ENCODE measurements at regions not wholly inside any gene's neighbourhood (a gene's known extent, or its start where the extent isn't known, plus 50 kb on each side); places are given as distances from the start of the nearest gene placed in this dataset.

- Mint-ChIP-seq H3K9me3 (ENCODE audit: unreplicated experiment) (no peaks in the 10 kb centered on the region), H3K4me3 (ENCODE audit: unreplicated experiment) (no peak overlapping the region), H3K27me3 (ENCODE audit: unreplicated experiment) (no peaks in the 10 kb centered on the region), H3K4me1 (ENCODE audit: low read depth, unreplicated experiment) (peaks cover 25% of the 10 kb centered on the region), H3K36me3 (ENCODE audit: unreplicated experiment) (no peaks in the 10 kb centered on the region), H3K27ac (ENCODE audit: unreplicated experiment) (no peak overlapping the region)
- no peak for TF ChIP-seq CTCF (IDR thresholded peaks at IDR 0.05; ENCODE audit: partially characterized antibody, unreplicated experiment)
- no peak for DNase-seq
These were observed 96.6 kb downstream of the SOCS6 start for GRCh38 chr18:70385474-70385873.

GRCh38 chr18:70384181-70384790, 95.4 kb downstream of the SOCS6 start:
- no peaks in the 10 kb centered on the region for H3K36me3 Mint-ChIP-seq (ENCODE audit: unreplicated experiment)
- H3K4me3 Mint-ChIP-seq (ENCODE audit: unreplicated experiment): no peak overlapping the region
- H3K27ac Mint-ChIP-seq (ENCODE audit: unreplicated experiment): no peak overlapping the region
- H3K4me1 Mint-ChIP-seq (ENCODE audit: low read depth, unreplicated experiment): peaks cover 25% of the 10 kb centered on the region
- H3K9me3 Mint-ChIP-seq (ENCODE audit: unreplicated experiment): no peaks in the 10 kb centered on the region
- DNase-seq: no peak
- H3K27me3 Mint-ChIP-seq (ENCODE audit: unreplicated experiment): no peaks in the 10 kb centered on the region
- no peak for TF ChIP-seq CTCF (IDR thresholded peaks at IDR 0.05; ENCODE audit: partially characterized antibody, unreplicated experiment)

- no peak for DNase-seq
- no peaks in the 10 kb centered on the region for H3K27me3 Mint-ChIP-seq (ENCODE audit: unreplicated experiment)
- no peaks in the 10 kb centered on the region for H3K9me3 Mint-ChIP-seq (ENCODE audit: unreplicated experiment)
These were observed 94.3 kb downstream of the SOCS6 start for GRCh38 chr18:70382992-70383717.

GRCh38 chr18:70382017-70382416, 93.2 kb downstream of the SOCS6 start:
- TF ChIP-seq CTCF (IDR thresholded peaks at IDR 0.05; ENCODE audit: partially characterized antibody, unreplicated experiment): no peak
- Mint-ChIP-seq H3K27ac (ENCODE audit: unreplicated experiment) (no peak overlapping the region), H3K9me3 (ENCODE audit: unreplicated experiment) (no peaks in the 10 kb centered on the region), H3K27me3 (ENCODE audit: unreplicated experiment) (no peaks in the 10 kb centered on the region), H3K4me3 (ENCODE audit: unreplicated experiment) (no peak overlapping the region), H3K36me3 (ENCODE audit: unreplicated experiment) (no peaks in the 10 kb centered on the region), H3K4me1 (ENCODE audit: low read depth, unreplicated experiment) (peaks cover 25% of the 10 kb centered on the region)
- DNase-seq: no peak

More at GRCh38 chr18:70382992-70383717, 94.3 kb downstream of the SOCS6 start:
- no peaks in the 10 kb centered on the region for H3K36me3 Mint-ChIP-seq (ENCODE audit: unreplicated experiment)
- H3K27ac Mint-ChIP-seq (ENCODE audit: unreplicated experiment): no peak overlapping the region
- H3K4me1 Mint-ChIP-seq (ENCODE audit: low read depth, unreplicated experiment): peaks cover 25% of the 10 kb centered on the region
- TF ChIP-seq CTCF (IDR thresholded peaks at IDR 0.05; ENCODE audit: partially characterized antibody, unreplicated experiment): no peak
- H3K4me3 Mint-ChIP-seq (ENCODE audit: unreplicated experiment): no peak overlapping the region
